GM12865 (cell line): ENCODE measurements at regions not wholly inside any gene's neighbourhood (a gene's known extent, or its start where the extent isn't known, plus 50 kb on each side); places are given as distances from the start of the nearest gene placed in this dataset.

Source experiments
- DNase-seq: peaks from one replicate; pipeline ENCODE4 v3.0.0; 2010; ENCODE audit warnings: low read depth
- H3K4me3 ChIP-seq: 2 replicates; pipeline ENCODE4 v1.5.1; 2011; ENCODE audit warnings: mild to moderate bottlenecking, low read depth, low read length, control low read depth
- TF ChIP-seq, protein P1 (sequence below): IDR thresholded peaks from 2 replicates; pipeline ENCODE4 v1.5.1; 2011; ENCODE audit warnings: low read length, control low read depth, low read depth, inconsistent platforms; ENCODE audit not compliant: insufficient read depth; ENCODE audit errors: missing control alignments

- no peak overlapping the region for H3K4me3 ChIP-seq
- DNase-seq: no peak
- TF ChIP-seq, protein P1, sequence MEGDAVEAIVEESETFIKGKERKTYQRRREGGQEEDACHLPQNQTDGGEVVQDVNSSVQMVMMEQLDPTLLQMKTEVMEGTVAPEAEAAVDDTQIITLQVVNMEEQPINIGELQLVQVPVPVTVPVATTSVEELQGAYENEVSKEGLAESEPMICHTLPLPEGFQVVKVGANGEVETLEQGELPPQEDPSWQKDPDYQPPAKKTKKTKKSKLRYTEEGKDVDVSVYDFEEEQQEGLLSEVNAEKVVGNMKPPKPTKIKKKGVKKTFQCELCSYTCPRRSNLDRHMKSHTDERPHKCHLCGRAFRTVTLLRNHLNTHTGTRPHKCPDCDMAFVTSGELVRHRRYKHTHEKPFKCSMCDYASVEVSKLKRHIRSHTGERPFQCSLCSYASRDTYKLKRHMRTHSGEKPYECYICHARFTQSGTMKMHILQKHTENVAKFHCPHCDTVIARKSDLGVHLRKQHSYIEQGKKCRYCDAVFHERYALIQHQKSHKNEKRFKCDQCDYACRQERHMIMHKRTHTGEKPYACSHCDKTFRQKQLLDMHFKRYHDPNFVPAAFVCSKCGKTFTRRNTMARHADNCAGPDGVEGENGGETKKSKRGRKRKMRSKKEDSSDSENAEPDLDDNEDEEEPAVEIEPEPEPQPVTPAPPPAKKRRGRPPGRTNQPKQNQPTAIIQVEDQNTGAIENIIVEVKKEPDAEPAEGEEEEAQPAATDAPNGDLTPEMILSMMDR: no peak
These were observed 334.6 kb downstream of the MN1 start for GRCh38 chr22:27466778-27467438.

DNA sequence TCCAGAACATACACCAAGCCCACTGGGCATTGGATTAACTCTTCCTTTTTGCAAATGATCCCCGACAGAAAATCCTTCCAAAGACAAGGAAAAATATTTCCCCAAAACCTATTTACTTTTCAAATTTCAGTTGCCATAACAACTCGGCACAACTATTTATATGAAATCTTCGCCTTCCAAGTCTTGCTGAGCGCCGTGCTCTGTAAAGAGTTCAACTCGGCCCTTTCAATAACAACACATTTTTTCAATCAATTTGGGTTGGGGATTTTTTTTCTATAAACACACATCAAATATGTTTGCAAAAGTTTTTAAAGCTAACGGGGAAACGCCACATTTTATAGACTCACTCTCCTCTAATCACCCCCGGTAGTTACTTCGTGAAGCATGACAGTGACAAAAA, 333.8 kb downstream of the MN1 start:
- no peak for DNase-seq
- TF ChIP-seq, protein P1: no peak

GRCh38 chr22:27468712-27469111, 332.8 kb downstream of the MN1 start:
- no peak overlapping the region for H3K4me3 ChIP-seq
- DNase-seq: no peak
- TF ChIP-seq, protein P1: no peak

More for the DNA sequence above, 333.8 kb downstream of the MN1 start:
- no peak overlapping the region for H3K4me3 ChIP-seq

GRCh38 chr22:27470169-27470772, 331.3 kb downstream of the MN1 start:
- H3K4me3 ChIP-seq: no peak overlapping the region
- TF ChIP-seq, protein P1: no peak
- no peak for DNase-seq

GRCh38 chr22:27472975-27473374, 328.6 kb downstream of the MN1 start:
- no peak overlapping the region for H3K4me3 ChIP-seq
- TF ChIP-seq, protein P1: no peak
- DNase-seq: no peak

DNA sequence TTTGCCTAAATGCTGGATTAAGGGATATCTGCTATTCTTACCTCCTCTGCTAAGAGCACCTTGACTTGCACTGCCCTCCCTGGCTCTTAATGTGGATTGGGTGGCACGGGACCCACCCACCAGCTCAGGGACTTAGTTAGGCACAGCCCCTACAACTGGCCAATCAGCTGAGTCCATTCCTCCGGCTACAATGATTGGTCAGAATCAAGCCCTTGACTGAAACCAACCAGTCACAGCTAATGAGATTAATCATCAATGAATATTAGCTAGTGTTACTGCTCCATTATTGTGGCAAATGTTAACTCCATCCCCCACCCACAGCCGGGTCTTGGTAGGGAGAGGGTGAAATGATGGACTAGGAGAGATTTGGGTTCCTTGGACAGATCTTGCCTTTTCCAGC, 328.0 kb downstream of the MN1 start:
- H3K4me3 ChIP-seq: no peak overlapping the region
- no peak for DNase-seq
- TF ChIP-seq, protein P1: no peak

DNA sequence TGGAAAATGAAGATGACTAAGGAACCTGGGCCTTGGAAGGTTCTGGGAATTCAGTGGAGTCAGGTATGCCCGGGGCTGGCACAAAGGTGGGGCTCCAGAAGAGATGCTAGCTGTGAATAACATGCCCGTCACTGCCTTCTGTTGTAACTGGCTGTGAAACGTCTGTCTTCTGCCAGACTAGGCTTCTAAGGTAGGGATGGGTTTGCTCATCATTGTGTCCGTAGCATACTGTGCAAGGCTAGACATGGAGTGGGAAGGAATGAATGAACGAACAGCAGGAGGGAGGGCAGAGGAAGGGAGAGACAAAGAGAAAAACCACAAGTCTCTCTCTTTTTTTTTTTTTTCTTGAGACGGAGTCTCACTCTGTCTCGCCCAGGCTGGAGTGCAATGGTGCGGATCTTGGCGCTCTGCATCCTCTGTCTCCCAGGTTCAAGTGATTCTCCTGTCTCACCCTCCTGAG, 327.4 kb downstream of the MN1 start:
- H3K4me3 ChIP-seq: no peak overlapping the region
- TF ChIP-seq, protein P1: no peak
- no peak for DNase-seq
